IPS DF 6.9 (cell line): ENCODE measurements at regions not wholly inside any gene's neighbourhood (a gene's known extent, or its start where the extent isn't known, plus 50 kb on each side); places are given as distances from the start of the nearest gene placed in this dataset.

ENCODE experiments used
- DNase-seq: peaks from one replicate; pipeline ENCODE4 v3.0.0-alpha.2; 2013; ENCODE audit warnings: low read depth, low spot score
- H3K27ac ChIP-seq: one replicate; pipeline ENCODE4 v1.5.1; 2013; ENCODE audit warnings: low read length, control low read depth
- H3K27me3 ChIP-seq: 2 replicates; pipeline ENCODE4 v1.6.1; 2013; ENCODE audit warnings: mild to moderate bottlenecking, low read length; ENCODE audit not compliant: control insufficient read depth, insufficient read depth
- H3K36me3 ChIP-seq: 2 replicates; pipeline ENCODE4 v1.6.1; 2013; ENCODE audit warnings: low read length; ENCODE audit not compliant: control insufficient read depth, insufficient read depth
- H3K4me1 ChIP-seq: 2 replicates; pipeline ENCODE4 v1.6.1; 2013; ENCODE audit warnings: low read length; ENCODE audit not compliant: control insufficient read depth, insufficient read depth
- H3K4me3 ChIP-seq: 2 replicates; pipeline ENCODE4 v1.5.1; 2013; ENCODE audit warnings: mild to moderate bottlenecking, low read length
- H3K9me3 ChIP-seq: 2 replicates; pipeline ENCODE4 v1.6.1; 2013; ENCODE audit warnings: low read length, inconsistent platforms; ENCODE audit not compliant: control insufficient read depth, insufficient read depth
- WGBS: extraction: QIAGEN DNeasy Blood & Tissue Kit; methylation state at CpG from one replicate; pipeline ENCODE4 v1.1.7; 2013; ENCODE audit warnings: mixed read lengths, missing lambda C conversion rate; ENCODE audit not compliant: insufficient read length, insufficient coverage; 5-methylcytosine and 5-hydroxymethylcytosine counted together

- WGBS = no CpG with 5 or more reads among the region's 2 CpGs
- Histone ChIP-seq H3K27ac (no peak overlapping the region), H3K9me3 (no peaks in the 10 kb centered on the region), H3K27me3 (no peaks in the 10 kb centered on the region), H3K4me3 (no peak overlapping the region), H3K36me3 (no peaks in the 10 kb centered on the region), H3K4me1 (no peaks in the 10 kb centered on the region; the same call in 1 of the 2 replicates)
- DNase-seq = no peak
Measured at GRCh38 chr13:40124633-40125015, 469.2 kb downstream of the COG6 start.

- WGBS = no CpG with 5 or more reads among the region's 3 CpGs
- Histone ChIP-seq H3K36me3 (no peaks in the 10 kb centered on the region), H3K4me1 (no peaks in the 10 kb centered on the region; the same call in 1 of the 2 replicates), H3K9me3 (no peaks in the 10 kb centered on the region), H3K27me3 (no peaks in the 10 kb centered on the region), H3K4me3 (no peak overlapping the region), H3K27ac (no peak overlapping the region)
- DNase-seq = no peak
Measured at GRCh38 chr13:40125336-40125735, 469.9 kb downstream of the COG6 start.

GRCh38 chr13:40126306-40127085, 471.0 kb downstream of the COG6 start:
- Histone ChIP-seq H3K4me1 (no peaks in the 10 kb centered on the region; the same call in 1 of the 2 replicates), H3K36me3 (no peaks in the 10 kb centered on the region), H3K27me3 (no peaks in the 10 kb centered on the region), H3K4me3 (no peak overlapping the region), H3K27ac (no peak overlapping the region), H3K9me3 (no peaks in the 10 kb centered on the region)
- no CpG with 5 or more reads among the region's 7 CpGs for WGBS
- no peak for DNase-seq

- Histone ChIP-seq H3K9me3 (no peaks in the 10 kb centered on the region), H3K27ac (no peak overlapping the region), H3K36me3 (no peaks in the 10 kb centered on the region), H3K27me3 (no peaks in the 10 kb centered on the region), H3K4me1 (no peaks in the 10 kb centered on the region; the same call in 1 of the 2 replicates), H3K4me3 (no peak overlapping the region)
- no peak for DNase-seq
Measured at GRCh38 chr13:40127476-40127875, 472.0 kb downstream of the COG6 start.

- no peaks in the 10 kb centered on the region for H3K9me3 ChIP-seq
- no peaks in the 10 kb centered on the region for H3K27me3 ChIP-seq
- H3K4me1 ChIP-seq = no peaks in the 10 kb centered on the region; the same call in 1 of the 2 replicates
- H3K4me3 ChIP-seq = no peak overlapping the region
- no CpG with 5 or more reads among the region's 3 CpGs for WGBS
- no peaks in the 10 kb centered on the region for H3K36me3 ChIP-seq
- H3K27ac ChIP-seq = no peak overlapping the region
- no peak for DNase-seq
Measured at GRCh38 chr13:40127925-40128324, 472.5 kb downstream of the COG6 start.

- no peaks in the 10 kb centered on the region for H3K36me3 ChIP-seq
- H3K27ac ChIP-seq = no peak overlapping the region
- no peak for DNase-seq
- H3K27me3 ChIP-seq = no peaks in the 10 kb centered on the region
- H3K4me3 ChIP-seq = no peak overlapping the region
- H3K9me3 ChIP-seq = no peaks in the 10 kb centered on the region
- WGBS = no CpG with 5 or more reads among the region's 6 CpGs
- H3K4me1 ChIP-seq = no peaks in the 10 kb centered on the region
Measured at GRCh38 chr13:40129467-40129866, 474.0 kb downstream of the COG6 start.

DNA sequence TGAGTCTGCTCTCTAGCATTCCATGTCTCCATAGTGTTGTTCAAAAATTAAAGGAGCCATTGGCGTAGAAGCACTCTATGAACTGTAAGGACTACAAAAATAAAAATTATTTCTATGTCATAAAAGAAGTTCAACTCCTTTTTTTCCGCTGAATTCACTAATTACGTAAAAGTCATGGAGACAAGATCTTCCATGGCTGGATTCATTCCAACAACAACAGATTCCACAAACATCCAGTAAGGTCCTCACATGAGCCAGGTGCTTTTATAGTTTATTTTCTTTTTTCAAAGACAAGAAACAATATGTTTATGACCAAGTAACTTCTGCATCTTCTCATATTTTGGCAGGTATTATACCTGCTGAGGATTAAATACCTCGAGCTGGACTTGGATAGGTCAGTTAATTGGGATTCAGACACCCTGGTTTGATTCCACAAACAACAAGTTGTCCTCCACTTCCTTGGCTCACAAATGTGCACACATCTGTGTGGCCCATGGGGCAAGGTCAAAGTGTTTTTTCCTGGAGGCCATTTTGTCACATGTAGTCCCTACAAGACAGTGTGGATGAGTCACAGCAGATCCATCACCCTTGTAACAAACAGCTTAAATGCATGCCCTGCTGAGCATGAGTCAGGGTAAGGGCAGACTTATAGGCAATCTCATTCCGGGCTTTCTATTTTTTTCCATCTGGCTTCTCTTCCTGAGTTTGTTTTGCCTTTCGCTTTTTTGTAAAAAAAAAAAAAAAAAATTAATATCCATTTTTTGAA, 475.6 kb downstream of the COG6 start:
- H3K4me1 ChIP-seq = no peaks in the 10 kb centered on the region
- H3K27ac ChIP-seq = no peak overlapping the region
- H3K4me3 ChIP-seq = no peak overlapping the region
- no CpG with 5 or more reads among the region's 6 CpGs for WGBS
- no peak for DNase-seq
- no peaks in the 10 kb centered on the region for H3K27me3 ChIP-seq
- no peaks in the 10 kb centered on the region for H3K9me3 ChIP-seq
- no peaks in the 10 kb centered on the region for H3K36me3 ChIP-seq

DNA sequence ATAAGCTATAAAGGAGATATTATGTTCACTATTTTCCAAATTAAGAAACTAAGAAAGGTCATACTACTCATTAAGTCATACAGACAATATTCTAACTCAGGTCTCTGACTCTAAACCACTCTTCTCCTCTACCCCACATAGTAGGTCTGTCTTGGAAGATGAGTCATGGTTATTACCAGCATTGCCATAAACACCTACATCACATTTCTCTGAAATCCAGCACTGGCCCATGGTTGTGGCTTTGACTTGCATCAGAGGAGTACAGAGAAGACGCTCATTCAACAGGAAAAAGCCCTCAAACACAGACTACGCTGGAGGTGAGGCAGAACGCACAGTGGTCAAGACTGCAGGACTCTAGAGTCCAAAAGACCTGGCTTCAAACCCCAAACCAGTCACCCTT, 476.8 kb downstream of the COG6 start:
- WGBS = no CpG with 5 or more reads among the region's 3 CpGs
- Histone ChIP-seq H3K36me3 (no peaks in the 10 kb centered on the region), H3K9me3 (no peaks in the 10 kb centered on the region), H3K4me3 (no peak overlapping the region), H3K27me3 (no peaks in the 10 kb centered on the region), H3K27ac (no peak overlapping the region), H3K4me1 (no peaks in the 10 kb centered on the region)
- no peak for DNase-seq

DNA sequence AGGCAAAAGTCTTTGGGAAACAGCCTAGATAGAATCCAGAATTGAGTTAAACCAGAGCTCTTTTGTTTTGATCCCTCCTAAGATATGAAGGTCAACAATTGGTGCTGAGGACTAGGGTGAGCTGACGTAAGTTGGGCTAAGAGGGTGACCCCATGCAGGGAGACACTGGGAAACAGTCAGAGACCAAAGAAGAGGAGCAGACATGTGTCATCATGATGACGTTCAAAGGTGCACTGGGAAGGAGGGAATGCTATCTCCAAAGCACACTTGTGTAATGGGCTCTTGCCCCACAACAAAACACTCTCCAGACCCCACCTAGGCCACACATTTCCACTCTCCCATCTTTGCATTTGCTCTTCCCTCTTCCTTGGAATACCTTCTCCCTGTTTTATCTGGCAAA, 481.4 kb downstream of the COG6 start:
- H3K27ac ChIP-seq = no peak overlapping the region
- WGBS = no CpG with 5 or more reads among the region's 2 CpGs
- no peaks in the 10 kb centered on the region for H3K4me1 ChIP-seq
- no peak for DNase-seq
- no peaks in the 10 kb centered on the region for H3K27me3 ChIP-seq
- no peak overlapping the region for H3K4me3 ChIP-seq
- H3K9me3 ChIP-seq = no peaks in the 10 kb centered on the region
- no peaks in the 10 kb centered on the region for H3K36me3 ChIP-seq

- Histone ChIP-seq H3K36me3 (no peaks in the 10 kb centered on the region), H3K27me3 (no peaks in the 10 kb centered on the region), H3K4me1 (no peaks in the 10 kb centered on the region), H3K27ac (no peak overlapping the region), H3K4me3 (no peak overlapping the region), H3K9me3 (no peaks in the 10 kb centered on the region)
- no peak for DNase-seq
- WGBS = no CpG with 5 or more reads among the region's 6 CpGs
Measured at GRCh38 chr13:40137400-40137799, 481.9 kb downstream of the COG6 start.
